ENCODE measurements at regions not wholly inside any gene's neighbourhood (a gene's known extent, or its start where the extent isn't known, plus 50 kb on each side); places are given as distances from the start of the nearest gene placed in this dataset.
A peak's percentile ranks its signal among the peaks of the same experiment; 100 is the strongest.
"Not testable (repeated sequence)": the region's sequence is repeated elsewhere in the genome, so short reads cannot be mapped to it uniquely, and the experiment has no call there.

GRCh38 chr1:43108080-43108479 is 64.0 kb downstream of the EBNA1BP2 start:
- no peak for DNase-seq

DNA sequence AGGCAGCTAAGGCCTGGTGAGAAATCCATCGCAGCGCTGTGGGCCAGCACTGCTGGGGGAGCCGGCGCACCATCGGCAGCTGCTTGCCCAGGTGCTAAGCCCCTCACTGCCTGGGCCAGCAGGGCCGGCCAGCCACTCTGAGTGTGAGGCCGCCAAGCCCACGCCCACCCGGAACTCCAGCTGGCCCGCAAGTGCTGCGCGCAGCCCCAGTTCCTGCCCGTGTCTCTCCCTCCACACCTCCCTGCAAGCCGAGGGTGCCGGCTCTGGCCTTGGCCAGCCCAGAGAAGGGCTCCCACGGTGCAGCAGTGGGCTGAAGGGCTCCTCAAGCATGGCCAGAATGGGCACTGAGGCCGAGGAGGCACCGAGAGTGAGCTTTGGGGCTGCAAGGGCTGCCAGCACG is 64.4 kb downstream of the EBNA1BP2 start:
- no peak for DNase-seq

DNA sequence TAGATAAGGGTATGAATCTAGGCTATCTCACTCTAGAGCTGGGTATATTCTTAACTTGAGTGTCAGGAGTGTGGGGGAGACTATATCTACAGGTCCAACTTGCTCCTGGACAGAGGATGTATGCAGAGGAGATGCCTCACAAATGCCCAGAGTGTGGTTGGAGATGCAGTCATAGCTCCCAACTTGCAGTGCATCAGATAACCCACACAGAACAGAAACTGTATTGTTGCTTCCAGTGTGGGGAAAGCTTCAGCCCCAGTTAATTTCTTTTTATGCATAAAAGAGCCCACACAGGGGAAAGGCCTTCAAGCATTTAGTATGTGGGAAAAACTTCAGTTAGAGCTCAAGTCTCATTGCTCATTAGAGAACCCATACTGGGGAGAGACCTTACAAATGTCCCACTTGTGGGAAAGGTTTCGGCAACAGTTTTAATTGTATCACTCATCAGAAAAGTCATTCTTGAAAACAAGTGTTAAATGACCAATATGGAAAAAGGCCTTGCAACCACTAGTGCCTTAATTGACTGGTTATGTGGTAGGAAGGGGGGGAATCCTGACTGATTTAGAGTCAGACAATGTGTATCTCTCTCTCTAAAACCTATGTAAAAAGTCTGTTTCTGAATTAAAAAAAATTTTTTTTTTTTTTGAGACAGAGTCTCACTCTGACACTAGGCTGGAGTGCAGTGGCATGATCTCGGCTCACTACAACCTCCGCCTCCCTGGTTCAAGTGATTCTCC is 67.9 kb downstream of the EBNA1BP2 start:
- DNase-seq, result no peak

DNA sequence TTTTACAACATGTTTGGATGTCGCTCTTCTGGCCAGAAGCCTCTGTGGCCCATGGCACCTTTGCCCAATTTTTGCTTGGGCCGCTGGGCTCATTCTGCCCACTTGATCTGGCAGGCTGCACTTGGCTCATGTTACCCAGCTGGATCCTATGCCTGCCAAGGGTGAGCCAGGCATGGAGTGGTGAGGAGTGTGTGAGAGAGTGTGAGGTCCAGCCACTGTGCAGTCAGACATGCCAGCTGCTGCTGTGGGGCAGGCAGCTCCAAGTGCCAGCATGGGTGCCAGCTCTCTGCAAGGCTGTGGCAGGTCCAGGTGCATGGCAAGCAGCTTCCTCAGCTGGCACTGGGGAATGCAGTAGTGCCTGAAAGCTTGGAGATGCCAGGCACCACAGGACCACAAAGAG is 71.0 kb downstream of the EBNA1BP2 start:
- DNase-seq, result no peak

DNA sequence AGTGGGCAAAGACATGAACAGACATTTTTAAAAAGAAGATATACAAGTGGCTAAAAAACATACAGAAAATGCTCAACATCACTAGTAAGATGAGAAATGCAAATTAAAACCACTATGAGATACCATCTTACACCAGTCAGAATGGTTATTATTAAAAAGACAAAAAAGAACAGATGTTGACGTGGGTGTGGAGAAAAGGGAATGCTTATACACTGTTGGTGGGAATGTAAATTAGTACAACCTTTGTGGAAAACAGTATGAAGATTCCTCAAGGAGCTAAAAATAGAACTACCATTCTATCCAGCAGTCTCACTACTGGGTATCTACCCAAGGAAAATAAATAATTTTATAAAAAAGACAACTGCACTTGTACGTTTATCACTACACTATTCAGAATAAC is 73.9 kb downstream of the EBNA1BP2 start:
- no peak for DNase-seq

GRCh38 chr1:43096528-43096927 is 75.6 kb downstream of the EBNA1BP2 start:
- not testable (repeated sequence) for DNase-seq

GRCh38 chr1:43090812-43091211 is 81.3 kb downstream of the EBNA1BP2 start:
- DNase-seq, result not testable (repeated sequence)

DNA sequence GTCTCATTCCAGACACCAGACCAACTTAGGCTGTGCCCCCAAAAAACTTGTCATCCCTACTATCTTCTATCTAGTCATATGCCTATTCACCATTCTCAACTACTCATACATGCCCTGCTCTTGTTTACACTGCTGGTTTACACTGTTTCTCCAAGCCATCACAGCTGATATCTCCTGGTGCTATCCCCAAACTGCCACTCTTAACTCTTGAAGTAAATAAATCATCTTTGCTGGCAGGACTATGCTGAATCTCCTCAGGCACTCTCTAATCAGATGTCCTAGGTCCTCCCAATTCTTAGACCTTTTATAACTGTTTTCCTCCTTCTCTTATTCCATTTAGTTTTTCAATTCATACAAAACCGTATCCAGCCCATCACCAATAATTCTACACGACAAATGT is 81.9 kb downstream of the EBNA1BP2 start:
- not testable (repeated sequence) for DNase-seq

DNA sequence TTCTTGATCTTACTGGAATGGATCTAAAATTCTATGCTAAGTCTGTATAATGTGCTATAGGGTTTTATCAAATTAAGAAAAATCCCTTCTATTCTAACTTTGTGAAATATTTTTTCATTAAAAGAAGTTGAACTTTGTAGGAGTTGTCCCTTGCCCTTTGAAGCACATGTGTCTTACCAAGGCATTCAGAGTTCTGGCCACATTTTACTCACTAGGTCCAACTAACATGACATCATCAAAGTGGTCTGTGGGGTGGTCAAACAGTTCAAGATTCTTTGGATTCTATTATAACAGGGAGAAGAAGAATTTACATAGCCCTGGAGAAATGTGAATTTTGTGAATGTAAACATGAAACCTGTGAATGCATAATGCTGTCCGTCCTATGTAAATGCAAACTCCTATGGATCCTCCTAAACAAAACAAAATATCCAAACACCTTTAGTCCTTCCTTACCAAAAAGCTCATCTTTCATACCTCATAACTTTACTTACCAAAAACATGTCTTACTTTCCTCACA is 88.7 kb downstream of the EBNA1BP2 start:
- DNase-seq, result no peak

DNA sequence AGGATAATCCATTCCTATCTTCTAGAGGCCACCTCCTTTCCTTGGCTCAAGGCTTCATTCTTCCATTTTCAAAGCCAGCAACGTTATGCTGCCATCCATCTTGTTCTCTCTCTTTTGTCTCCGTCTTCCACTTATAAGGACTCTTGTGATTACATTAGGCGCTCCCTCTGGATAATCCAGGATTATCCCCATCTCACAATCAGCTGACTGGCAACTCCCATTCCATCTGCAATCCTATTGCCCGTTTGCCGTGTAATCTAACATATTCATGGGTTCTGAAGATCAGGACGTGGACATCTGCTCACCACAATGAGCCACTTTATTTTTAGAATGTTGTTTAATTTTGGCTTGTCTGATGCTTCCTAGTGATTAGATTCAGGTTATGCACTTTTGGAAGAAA is 89.3 kb downstream of the EBNA1BP2 start:
- no peak for DNase-seq

DNA sequence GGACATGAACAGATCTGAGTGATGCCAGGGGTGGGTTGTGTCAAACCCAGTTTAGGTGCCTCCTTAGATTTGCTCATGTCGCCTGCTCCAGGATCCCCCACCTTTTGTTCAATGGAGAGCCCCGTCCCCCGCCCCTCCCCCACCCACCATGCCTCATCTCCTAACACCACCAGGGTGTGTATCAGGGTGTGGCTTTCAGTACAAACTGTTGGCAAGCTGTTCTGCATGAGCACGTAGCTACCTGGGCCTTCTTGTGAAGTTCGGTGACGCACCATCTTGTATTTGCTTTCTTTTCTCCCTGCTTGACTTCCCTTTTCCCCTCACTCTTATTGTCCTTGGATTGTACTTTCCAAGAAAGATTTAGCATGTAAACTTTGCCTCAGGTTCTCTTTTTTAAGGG is 94.8 kb downstream of the EBNA1BP2 start:
- no peak for DNase-seq

GRCh38 chr1:43074709-43075108 is 97.4 kb downstream of the EBNA1BP2 start:
- DNase-seq, result no peak

- no peak for DNase-seq
Measured at GRCh38 chr1:43074244-43074643, 97.8 kb downstream of the EBNA1BP2 start.

DNA sequence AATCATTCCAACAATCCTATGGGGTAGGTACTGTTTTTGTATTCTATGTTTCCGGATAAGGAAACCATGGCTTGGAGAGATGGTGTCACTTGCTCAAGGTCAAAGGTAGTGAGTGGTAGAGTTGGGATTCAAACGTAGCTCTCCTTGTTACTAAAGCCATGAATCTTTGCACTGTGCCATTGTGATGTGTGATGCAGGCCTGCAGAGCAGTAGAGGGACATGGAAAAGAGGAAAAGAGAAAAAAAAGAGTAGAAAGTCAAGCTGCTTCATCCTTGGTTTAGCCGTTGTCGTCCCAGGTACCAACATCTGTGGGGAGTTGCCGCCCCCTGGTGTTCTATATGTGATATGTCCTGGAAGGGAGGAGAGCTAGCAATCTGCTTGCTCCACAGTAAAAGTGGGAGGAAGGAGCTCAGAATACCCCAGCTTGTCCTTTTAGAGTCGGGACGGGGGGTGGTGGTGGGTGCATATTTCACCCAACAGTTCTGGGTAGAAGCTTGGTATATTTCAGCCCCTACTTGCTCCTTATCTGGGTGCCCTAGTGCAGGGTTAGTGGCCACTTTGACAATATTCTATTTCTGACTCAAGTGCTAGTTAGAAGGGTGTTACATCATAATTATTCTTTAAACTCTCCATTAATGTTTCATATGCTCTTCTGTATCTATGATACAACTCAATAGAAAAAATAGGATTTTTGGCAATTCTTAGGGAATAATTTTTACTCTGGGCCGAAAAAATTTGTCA is 98.4 kb downstream of the EBNA1BP2 start:
- DNase-seq, result peak; percentile 70 to 73

- no peak for DNase-seq
Measured at GRCh38 chr1:43072314-43072713, 99.8 kb downstream of the EBNA1BP2 start.

- no peak for DNase-seq
Measured at GRCh38 chr1:43071241-43071640, 100.8 kb downstream of the EBNA1BP2 start.

GRCh38 chr1:43069461-43070050 is 102.5 kb downstream of the EBNA1BP2 start:
- DNase-seq, result no peak

GRCh38 chr1:43068911-43069310 is 103.2 kb downstream of the EBNA1BP2 start:
- DNase-seq, result no peak

DNA sequence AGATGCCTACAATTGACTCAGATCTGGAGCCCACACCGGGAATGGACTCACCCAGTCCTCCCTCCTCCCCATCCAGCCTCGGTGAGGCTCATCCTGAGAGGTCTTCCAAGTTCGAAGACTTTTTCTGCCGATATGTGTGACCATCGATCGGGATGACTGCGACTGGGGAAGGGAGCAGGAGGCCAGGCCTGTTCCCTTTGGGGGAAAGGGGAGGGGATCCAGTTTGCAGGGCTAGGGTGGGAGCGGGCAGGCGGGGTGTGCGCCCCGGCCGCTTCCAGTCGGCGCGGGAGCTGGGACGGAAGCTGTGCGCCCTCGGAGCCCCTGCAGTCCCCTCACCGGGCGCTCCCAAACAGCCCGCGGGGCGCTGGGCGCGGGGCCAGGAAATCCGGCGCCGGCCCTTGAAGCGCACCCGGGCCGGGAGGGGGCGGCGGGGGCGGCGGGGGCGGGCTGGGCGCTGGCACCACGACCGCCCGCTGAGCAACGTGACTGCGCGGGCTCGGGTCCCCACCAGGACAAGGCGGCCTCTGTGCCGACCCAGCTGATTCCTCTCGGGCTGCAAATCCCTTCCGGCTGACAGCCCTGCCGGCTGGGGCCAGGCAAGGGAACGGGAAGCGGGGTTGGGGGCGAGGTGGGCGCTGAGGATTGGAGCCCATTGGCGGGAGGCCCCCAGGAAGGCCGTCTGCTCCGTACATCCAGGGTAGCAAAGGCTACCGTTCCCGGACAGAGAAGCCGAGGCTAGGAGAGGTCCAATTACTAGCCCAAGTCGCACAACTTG is 103.9 kb downstream of the EBNA1BP2 start:
- no peak for DNase-seq

GRCh38 chr1:43067233-43067745 is 104.8 kb downstream of the EBNA1BP2 start:
- no peak for DNase-seq

- DNase-seq, result no peak
Measured at GRCh38 chr1:43066578-43066977, 105.5 kb downstream of the EBNA1BP2 start.

- no peak for DNase-seq
Measured at GRCh38 chr1:43065616-43066399, 106.3 kb downstream of the EBNA1BP2 start.
